K562 (cell line): ENCODE measurements at regions not wholly inside any gene's neighbourhood (a gene's known extent, or its start where the extent isn't known, plus 50 kb on each side); places are given as distances from the start of the nearest gene placed in this dataset.

Experiments
- ATF2 ChIP-seq: sonication (generic); formaldehyde crosslinking; IDR thresholded peaks from 2 replicates; pipeline ENCODE4 v1.8.1; 2022; ENCODE audit warnings: missing genetic modification reagents
- CTCF ChIP-seq, 3 experiments: IDR thresholded peaks in 2 of 3; conservative IDR thresholded peaks in 1 of 3; 2 replicates each; pipeline ENCODE4 v1.5.1; 2011 to 2012; ENCODE audit warnings: low read length in 3 of 3, mild to moderate bottlenecking in 3 of 3, control low read depth in 2 of 3, improper control_type of control experiment in 1 of 3, inconsistent platforms in 1 of 3, low read depth in 1 of 3, mixed read lengths in 1 of 3, moderate library complexity in 1 of 3; ENCODE audit not compliant: insufficient read depth in 2 of 3
- DIDO1 ChIP-seq: fragments of 450-650 bp; IDR thresholded peaks from 2 replicates; pipeline ENCODE4 v1.6.1; 2016; ENCODE audit warnings: low read depth, missing biosample characterization, missing genetic modification characterization
- FOS ChIP-seq: IDR thresholded peaks from 3 replicates; pipeline ENCODE4 v1.6.1; 2011; ENCODE audit not compliant: insufficient read length; ENCODE audit errors: extremely low read depth
- KDM1A ChIP-seq, 2 experiments: fragments of 450-650 bp; IDR thresholded peaks; 2 replicates each; pipeline ENCODE4 v1.6.1; 2016; ENCODE audit warnings: mild to moderate bottlenecking in 2 of 2
- SNIP1 ChIP-seq: fragments of 450-650 bp; IDR thresholded peaks from 2 replicates; pipeline ENCODE4 v1.7.1; 2017; ENCODE audit warnings: low read depth, mild to moderate bottlenecking
- ZBTB11 ChIP-seq, 3 experiments: fragments of 200-800 bp in 1 of 3; fragments of 250-450 bp in 1 of 3; fragments of 450-650 bp in 1 of 3; sonication (Bioruptor Pico) in 1 of 3; sonication (Bioruptor generic) in 1 of 3; formaldehyde crosslinking in 1 of 3; IDR thresholded peaks; 2 replicates each; pipeline versions ENCODE4 v1.6.1 to v1.8.0; 2016 to 2022; ENCODE audit warnings: mild to moderate bottlenecking in 2 of 3, missing genetic modification characterization in 2 of 3, missing compliant biosample characterization in 1 of 3, moderate library complexity in 1 of 3
- ZNF274 ChIP-seq: IDR thresholded peaks from 2 replicates; pipeline ENCODE4 v1.6.1; 2011; ENCODE audit warnings: low read depth, mild to moderate bottlenecking, low read length, moderate library complexity, borderline replicate concordance

GRCh38 chr1:186518822-186519381 lies 58.0 kb upstream of the PDC start:
- TF ChIP-seq ZBTB11 (CRISPR knock-in tag; IDR thresholded peaks at IDR 0.05) = no peak
- no peak for TF ChIP-seq ZNF274
- no peak for TF ChIP-seq DIDO1 (tag)
- TF ChIP-seq CTCF (IDR thresholded peaks at IDR 0.05 in 2 of 3, conservative IDR thresholded peaks at IDR 0.05 in 1 of 3; ENCODE audit: insufficient read depth in 2 of 3, low read depth in 1 of 3, low read length in 3 of 3) = no peak
- no peak for TF ChIP-seq SNIP1
- TF ChIP-seq KDM1A (IDR thresholded peaks at IDR 0.05) = no peak
- no peak for TF ChIP-seq FOS
- no peak for TF ChIP-seq ATF2 (CRISPR knock-in tag)
